ENCODE measurements at regions not wholly inside any gene's neighbourhood (a gene's known extent, or its start where the extent isn't known, plus 50 kb on each side); places are given as distances from the start of the nearest gene placed in this dataset.

DNA sequence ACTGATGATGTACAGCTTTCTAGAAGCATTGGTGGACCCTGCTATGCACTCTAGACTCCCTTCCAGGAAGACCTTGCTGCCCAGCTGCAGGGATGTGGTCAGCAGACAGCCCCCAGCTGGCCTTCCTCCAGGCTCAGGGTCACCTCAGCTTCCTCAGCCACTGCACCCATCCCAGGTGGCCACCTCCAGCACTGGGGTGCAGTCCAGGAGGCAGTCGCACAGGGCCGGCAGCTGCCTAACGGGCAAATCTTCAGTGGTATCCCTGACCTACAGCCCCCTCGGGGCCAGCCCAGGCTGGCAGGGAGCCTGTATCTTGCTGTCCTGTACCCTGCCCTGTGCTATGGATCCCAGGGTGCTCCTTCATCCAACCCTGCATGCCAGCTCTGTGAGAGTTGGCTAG lies 81.8 kb downstream of the GADD45G start:
- TF ChIP-seq, protein P1, sequence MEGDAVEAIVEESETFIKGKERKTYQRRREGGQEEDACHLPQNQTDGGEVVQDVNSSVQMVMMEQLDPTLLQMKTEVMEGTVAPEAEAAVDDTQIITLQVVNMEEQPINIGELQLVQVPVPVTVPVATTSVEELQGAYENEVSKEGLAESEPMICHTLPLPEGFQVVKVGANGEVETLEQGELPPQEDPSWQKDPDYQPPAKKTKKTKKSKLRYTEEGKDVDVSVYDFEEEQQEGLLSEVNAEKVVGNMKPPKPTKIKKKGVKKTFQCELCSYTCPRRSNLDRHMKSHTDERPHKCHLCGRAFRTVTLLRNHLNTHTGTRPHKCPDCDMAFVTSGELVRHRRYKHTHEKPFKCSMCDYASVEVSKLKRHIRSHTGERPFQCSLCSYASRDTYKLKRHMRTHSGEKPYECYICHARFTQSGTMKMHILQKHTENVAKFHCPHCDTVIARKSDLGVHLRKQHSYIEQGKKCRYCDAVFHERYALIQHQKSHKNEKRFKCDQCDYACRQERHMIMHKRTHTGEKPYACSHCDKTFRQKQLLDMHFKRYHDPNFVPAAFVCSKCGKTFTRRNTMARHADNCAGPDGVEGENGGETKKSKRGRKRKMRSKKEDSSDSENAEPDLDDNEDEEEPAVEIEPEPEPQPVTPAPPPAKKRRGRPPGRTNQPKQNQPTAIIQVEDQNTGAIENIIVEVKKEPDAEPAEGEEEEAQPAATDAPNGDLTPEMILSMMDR (IDR thresholded peaks at IDR 0.05; ENCODE audit: poor library complexity): no peak
- no peak for TF ChIP-seq EZH2phosphoT487 (IDR thresholded peaks at IDR 0.05; ENCODE audit: low read depth, severe bottlenecking, unreplicated experiment)

Data from hepatocyte (in vitro differentiated cells).